GM13977 (cell line): ENCODE measurements at regions not wholly inside any gene's neighbourhood (a gene's known extent, or its start where the extent isn't known, plus 50 kb on each side); places are given as distances from the start of the nearest gene placed in this dataset.

Experiments used
- DNase-seq: peaks from one replicate; pipeline ENCODE4 v3.0.0; 2012; ENCODE audit warnings: low spot score
- in situ Hi-C: fragments of 300-500 bp; cut with MboI; formaldehyde crosslinking; loops from one replicate; pipeline ENCODE4 v1.12.0; 2022; ENCODE audit warnings: low sequenced_read_pairs, low pct_unique_long_range_greater_than_20kb, mixed read lengths, inconsistent platforms; ENCODE audit not compliant: unreplicated experiment
- TF ChIP-seq, protein P1 (sequence below): IDR thresholded peaks from 2 replicates; pipeline ENCODE4 v1.5.1; 2012; ENCODE audit warnings: mild to moderate bottlenecking, control low read depth; ENCODE audit not compliant: insufficient read depth; ENCODE audit errors: extremely low read depth, missing control alignments

GRCh38 chr5:130462516-130462915, 558.3 kb downstream of the CHSY3 start:
- in situ Hi-C loops, result no loop called here
- TF ChIP-seq, protein P1, sequence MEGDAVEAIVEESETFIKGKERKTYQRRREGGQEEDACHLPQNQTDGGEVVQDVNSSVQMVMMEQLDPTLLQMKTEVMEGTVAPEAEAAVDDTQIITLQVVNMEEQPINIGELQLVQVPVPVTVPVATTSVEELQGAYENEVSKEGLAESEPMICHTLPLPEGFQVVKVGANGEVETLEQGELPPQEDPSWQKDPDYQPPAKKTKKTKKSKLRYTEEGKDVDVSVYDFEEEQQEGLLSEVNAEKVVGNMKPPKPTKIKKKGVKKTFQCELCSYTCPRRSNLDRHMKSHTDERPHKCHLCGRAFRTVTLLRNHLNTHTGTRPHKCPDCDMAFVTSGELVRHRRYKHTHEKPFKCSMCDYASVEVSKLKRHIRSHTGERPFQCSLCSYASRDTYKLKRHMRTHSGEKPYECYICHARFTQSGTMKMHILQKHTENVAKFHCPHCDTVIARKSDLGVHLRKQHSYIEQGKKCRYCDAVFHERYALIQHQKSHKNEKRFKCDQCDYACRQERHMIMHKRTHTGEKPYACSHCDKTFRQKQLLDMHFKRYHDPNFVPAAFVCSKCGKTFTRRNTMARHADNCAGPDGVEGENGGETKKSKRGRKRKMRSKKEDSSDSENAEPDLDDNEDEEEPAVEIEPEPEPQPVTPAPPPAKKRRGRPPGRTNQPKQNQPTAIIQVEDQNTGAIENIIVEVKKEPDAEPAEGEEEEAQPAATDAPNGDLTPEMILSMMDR, result no peak
- DNase-seq, result no peak

- in situ Hi-C loops, result no loop called here
- no peak for DNase-seq
- TF ChIP-seq, protein P1, result no peak
Observed at GRCh38 chr5:130455175-130455574, 550.9 kb downstream of the CHSY3 start.

GRCh38 chr5:130452744-130453143, 548.5 kb downstream of the CHSY3 start:
- in situ Hi-C loops, result no loop called here
- TF ChIP-seq, protein P1, result no peak
- no peak for DNase-seq

DNA sequence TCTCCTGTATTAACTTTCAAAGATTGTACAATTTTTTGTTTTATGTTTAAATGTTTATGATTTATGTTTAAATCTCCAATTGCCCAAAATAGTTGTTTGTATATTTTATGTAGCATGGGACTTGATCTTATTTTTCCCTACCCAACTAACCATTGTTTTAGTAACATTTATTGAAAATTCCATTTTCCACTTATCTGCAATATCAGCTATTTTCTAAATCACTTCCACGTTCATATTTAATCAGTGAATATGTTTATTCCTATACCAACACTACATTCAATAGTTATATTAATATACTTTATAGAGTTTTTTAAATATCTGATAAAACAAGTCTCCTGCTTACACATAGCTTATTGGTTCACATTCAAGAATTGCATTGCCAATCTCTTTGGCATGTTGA, 532.2 kb downstream of the CHSY3 start:
- DNase-seq, result no peak
- in situ Hi-C loops, result no loop called here
- TF ChIP-seq, protein P1, result no peak

GRCh38 chr5:130427222-130427955, 523.1 kb downstream of the CHSY3 start:
- no peak for DNase-seq
- TF ChIP-seq, protein P1, result no peak
- in situ Hi-C loops, result no loop called here

DNA sequence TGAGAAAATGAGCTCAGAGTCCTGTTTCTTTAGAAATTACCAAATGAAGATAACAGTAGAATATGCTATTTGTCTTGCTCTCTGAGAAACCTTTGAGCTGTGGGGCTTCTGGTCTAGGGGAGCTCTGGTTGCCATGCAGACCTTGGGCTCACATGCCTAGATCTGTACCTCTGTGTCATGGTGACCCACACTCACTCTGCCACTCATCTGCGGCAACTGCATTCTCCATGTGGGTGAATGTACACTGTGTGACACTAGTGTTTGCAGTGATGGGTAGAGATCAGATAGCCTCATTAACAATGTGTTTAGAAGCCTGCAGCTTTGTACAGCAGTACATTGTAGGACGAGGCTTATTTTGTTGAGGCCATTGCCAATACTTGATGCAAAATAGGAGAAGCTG, 521.2 kb downstream of the CHSY3 start:
- TF ChIP-seq, protein P1, result no peak
- in situ Hi-C loops, result no loop called here
- no peak for DNase-seq
